Fibroblast of skin of right biceps (primary cell): ENCODE measurements at regions not wholly inside any gene's neighbourhood (a gene's known extent, or its start where the extent isn't known, plus 50 kb on each side); places are given as distances from the start of the nearest gene placed in this dataset.
A peak's percentile ranks its signal among the peaks of the same experiment; 100 is the strongest.

ENCODE experiments used
- DNase-seq: peaks from one replicate; pipeline ENCODE4 v3.0.0-alpha.2; 2013

DNA sequence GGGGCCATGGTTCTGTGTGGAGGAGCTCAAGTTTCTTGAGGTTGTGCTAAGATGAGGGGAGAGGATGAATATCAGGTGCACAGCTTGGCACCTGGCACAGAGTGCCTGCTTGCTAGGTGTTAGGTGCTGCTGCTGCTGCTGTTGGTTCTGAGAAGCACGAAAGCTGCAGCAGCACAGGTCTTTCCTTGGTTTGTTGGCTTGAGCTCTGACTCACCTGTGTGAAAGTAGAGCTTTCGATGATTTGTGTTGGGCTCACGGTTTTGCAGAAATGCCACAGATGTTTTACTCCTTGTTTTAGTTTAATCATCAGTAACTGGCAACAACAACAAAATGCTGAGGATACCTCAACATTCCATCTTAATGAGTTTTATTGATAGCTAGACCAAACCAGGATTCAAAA is 221.6 kb downstream of the BRINP2 start:
- no peak for DNase-seq

DNA sequence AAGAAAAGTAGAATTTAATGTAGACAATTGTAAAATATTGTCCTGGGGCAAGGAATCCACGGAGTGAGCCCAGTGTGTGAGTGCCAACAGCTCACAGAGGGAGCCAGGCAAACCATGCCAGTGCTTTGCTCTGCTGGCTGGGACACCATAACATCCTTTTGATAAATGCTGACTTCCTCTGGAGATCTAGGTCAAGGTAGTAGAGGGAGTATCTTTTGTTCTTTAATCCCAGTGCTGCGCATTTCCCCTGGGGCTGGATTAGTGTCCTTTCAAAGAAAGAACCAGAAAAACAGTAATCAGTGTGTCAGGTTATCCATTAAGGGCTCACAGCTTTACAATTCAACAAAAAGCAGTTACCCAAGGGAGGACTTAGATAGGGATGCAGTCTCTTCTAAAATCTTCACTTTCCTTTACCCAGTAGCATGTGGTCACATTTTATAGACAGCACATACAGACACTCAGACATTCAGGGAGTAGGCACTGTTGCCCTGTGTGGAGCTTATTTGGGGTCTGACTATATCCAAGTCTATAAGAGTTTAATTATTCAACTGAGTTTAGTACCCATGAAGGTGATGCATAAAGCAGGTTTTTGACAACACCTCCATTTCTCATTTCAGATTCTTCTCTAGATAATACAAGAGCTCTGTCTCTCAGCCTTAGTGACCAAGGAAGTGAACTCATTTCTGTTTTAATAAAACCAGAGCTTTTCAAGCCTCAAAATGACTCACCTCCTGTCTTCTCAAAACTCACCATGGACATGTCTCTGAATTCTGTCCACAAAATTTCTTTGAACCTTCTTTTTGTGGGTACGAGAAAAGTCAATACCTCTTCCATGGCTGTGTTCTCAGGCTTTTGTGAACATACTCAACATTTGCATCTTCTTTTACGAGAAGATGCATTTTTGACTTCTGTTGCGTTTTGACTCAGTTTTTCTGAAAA is 215.3 kb downstream of the BRINP2 start:
- peak; percentile 7 for DNase-seq

DNA sequence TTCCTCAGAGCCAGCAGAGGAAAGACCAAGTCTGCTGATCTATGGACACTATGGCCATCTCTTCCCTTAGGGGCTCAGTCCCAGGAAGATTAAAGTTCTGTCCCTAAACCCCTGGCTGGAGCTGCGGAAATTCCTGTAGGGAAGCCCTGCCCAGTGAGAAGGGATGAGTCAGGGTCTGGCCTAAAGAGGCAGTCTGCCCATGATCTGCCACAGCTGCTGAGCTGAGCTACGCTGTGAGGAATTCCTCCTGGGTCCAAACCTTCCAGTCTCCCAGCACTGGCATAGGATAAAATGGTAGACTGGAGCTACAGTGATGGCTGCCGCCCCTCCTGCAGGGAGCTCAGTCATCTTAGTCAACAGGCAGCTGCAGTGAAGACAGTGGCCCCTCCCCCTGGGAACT is 213.7 kb downstream of the BRINP2 start:
- peak; percentile 30 for DNase-seq

DNA sequence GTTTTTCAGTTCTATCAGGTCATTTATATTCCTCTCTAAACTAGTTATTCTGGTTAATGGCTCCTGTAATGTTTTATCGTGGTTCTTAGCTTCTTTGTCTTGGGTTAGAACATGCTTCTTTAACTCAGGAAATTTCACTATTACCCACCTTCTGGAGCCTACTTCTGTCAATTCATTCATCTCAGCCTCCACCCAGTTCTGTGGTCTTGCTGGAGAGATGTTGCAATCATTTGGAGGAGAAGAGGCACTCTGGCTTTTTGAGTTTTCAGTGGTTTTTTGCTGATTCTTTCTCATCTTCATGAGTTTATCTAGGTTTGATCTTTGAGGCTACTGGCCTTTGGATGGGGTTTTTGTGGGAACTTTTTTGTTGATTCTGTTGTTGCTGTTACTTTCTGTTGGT is 213.0 kb downstream of the BRINP2 start:
- DNase-seq = no peak

DNA sequence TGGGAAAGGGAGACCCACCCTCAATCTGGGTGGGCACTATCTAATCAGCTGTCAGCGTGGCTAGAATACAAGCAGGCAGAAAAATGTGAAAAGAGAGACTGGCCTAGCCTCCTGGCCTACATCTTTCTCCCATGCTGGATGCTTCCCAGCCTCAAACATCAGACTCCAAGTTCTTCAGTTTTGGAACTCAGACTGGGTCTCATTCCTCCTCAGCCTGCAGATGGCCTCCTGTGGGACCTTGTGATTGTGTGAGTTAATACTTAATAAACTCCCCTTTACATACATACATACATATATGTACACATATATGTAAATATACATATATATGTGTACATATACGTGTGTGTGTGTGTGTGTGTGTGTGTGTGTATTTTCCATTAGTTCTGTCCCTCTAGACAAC is 207.1 kb downstream of the BRINP2 start:
- no peak for DNase-seq

DNA sequence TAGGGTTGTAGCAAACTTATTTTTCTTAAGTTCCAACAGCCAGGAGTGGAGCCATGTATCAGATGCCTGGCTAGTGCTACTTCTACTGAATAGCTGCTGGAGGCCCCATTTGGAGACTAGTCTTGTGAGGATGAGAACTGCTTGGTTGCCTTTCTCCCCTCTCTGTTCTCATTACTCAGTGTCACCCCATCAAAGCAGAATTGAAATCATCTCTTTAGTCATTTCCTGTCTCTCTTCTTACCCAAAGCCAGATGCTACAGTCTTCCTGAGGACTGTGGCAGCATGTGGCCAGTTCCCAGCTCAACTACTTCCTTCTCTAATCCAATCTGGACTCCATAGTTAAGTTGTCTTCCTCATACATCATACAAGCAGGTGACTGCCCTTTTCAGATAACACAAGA is 197.5 kb downstream of the BRINP2 start:
- peak; percentile 53 for DNase-seq

DNA sequence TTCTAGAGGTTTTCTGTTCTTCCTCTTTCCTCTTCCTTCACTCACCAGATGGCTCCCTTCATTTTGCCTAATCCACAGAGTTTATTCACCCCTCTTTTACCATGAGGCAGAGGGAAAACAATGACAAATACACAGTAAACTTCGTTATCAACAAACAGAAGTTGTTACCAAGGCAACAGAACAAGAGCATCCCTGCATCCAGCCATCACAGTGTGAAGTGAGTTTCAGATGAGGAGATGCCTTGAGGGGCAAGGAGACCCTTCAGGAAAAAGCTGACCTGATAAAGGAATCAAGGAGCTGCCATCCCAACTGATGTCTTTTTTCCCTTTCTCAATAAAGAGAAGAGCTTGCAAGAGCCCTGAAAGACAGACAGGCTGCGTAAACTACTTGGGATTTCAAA is 195.3 kb downstream of the BRINP2 start:
- DNase-seq = no peak

DNA sequence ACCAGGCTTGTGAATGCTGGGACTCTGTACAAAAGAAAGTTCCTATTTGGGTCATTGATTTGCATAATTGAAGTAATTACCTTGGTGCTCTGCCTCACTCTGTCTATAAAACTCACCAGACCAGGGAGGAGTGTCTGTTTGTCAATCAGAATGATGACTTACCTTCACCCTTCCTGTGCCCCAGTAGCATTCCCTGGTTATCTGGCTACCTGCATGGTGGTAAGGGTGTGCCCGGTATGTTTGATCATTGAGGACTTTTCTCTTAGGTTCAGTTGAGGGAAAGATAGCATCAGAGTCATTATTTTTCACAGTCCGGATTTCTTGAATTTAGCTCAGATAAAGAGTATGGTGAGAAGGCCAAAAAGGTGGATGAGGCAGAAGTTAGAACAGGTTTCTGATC is 190.0 kb downstream of the BRINP2 start:
- DNase-seq = no peak

DNA sequence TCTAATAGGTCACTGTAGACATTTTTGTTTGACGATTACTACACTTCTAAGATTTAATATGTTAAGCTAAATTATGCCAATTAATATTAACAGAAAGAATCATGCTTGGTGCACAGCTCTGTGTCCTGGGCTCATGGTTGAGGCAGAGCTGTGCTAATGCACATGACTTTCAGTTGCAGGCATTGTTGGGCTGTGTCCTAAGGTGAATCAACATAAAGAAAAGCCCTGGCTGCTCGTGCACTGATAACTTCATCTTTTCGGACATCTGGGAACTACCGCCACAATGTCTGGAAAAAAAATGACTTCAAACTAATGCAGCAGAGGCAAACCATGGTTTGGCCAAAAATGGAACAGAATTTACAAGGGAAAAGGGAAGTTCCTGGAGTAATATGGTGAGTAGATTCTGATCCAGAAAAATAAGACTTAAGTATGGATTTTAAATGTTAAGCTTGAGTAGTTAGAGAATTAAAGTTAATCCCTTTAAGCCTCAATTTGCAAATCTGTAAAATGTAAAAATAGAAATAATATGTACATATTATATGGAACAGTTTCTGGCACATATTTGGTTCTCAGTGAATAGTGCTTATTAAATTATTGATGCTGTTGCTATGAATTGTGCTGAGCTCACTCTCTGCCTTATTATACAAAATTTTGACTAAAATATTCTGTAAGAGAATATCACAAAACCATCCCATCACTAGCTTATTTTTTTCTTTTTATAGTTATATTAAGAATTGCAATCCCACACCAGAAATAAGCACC is 186.1 kb downstream of the BRINP2 start:
- DNase-seq = no peak

DNA sequence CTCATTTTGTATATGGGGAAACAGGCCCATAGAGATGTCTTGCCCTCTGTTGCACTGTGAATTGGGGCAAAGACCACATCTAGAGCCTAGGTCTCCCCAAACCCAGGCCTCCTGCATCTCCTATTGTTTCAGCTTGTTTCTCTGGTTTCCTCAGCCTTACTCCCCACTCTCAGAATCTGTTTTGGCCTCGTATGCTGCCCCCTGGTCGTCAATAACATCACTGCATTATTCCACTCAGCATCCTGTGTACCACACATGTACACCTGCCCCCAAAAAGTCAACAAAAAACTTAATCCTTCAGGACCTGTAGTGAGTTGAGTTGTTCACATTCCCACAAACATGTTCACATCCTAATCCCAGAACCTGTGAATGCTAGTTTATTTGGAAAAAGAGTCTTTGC is 184.8 kb downstream of the BRINP2 start:
- DNase-seq = peak; percentile 29

DNA sequence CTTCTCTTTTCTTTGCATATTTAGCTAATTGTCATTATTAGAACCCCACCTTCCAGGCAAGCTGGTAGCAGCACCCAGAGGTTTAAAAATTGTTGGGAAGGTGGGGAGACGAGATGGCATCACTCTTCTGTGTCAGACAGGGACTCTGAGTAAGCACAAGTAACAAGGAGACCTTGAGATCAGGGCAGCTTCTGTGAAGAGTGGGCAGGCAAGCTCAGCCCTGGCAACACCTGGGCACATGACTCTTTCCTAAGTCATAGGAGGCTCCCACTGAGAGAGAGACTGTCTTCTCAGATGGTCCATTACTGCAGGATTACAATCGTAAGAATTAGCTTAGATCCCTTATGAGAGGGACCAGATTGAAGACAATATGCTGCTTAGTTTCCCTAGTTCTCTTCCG is 183.5 kb downstream of the BRINP2 start:
- DNase-seq = no peak

DNA sequence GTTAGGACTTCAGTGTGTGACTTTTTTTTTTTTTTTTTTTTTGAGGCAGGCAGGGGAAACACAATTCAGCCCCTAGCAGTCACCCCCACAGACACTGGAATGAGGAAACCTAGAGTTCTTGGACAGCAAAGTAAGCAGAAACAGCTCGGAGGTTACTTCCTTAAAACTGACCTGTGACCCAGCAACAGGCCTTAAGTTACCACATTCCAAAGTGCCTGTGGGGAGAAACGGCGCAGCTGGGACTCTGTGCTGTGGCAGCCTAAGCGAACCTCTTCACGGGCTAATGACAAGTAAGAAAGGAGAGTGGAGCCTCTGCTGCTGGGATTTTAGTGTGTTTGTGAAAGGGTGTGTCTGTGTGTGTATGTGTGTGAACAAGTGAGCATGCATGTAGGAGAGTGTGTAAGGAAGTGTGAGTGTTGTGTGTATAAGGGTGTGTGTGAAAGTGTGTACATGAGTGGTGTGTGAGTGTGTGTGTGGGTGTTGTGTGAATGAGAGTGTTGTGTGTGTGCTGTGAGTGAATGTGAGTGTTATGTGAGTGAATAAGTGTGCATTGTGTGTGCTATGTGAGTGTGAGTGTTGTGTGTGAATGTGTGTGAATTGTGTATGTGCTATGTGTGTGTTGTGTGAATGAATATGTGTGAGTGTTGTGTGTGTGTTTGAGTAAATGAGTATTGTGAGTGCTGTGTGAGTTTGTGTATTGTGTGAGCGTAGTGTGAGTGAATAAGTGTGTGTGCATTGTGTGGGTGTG is 180.8 kb downstream of the BRINP2 start:
- no peak for DNase-seq

DNA sequence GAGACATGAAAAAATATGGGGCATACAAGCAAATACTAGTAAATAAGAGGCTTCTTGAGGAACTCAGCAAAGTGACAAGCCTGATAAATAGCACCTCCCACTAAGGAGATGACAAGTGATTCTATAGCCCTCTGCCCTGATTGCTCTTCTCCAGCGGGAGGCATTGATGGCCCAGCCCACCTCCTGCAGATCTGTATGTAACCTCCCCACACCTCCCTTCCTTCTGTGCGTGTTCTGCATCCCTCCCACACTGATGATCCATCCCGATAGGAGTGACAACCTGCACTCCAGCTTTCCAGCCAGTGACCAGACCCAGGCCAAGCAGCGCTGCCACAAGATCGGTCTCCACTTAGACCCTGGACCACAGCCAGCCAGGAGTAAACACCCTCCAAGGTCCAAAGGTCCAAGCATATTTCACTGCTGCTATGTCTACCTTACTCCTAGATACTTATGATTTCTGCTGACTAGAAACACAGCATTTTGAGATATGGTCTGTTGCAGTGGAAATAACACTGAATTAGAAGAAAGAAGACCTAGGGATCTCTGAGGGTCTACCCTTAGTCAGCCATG is 176.1 kb downstream of the BRINP2 start:
- no peak for DNase-seq

DNA sequence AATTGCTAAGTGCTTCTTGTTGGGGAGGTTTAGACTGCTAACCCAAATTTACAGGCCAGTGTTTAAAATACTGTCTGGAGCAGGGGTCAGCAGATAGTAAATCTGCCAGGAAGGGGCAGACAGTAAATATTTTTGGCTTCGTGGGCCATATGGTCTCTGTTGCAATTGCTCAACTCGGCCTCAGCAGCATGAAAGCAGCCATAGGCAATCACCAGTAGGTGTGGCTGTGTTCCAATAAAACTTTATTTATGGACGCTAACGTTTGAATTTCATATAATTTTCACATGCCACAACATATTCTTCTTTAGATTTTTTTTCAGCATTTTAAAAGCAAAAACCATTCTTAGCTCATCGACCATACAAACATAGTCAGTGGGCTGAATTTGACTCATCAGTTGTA is 172.7 kb downstream of the BRINP2 start:
- no peak for DNase-seq

DNA sequence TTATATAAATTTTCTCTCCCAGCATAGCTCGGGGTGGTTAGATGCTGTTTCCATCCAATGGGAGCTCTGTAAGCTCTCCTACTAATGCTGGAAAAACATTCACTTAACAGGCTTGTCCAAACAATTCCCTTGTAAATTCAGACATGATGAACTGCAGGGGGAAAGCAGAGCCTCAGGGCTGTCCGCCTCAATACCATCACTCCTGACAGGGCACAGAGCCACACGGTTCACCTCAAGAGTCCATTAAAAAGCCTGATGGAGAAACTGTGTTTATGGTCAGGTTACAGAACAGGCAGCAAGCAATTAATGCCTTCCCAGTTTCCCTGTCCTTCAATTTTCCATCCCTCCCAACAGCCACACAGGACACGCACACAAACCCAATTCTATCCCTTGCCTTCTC is 171.0 kb downstream of the BRINP2 start:
- no peak for DNase-seq

DNA sequence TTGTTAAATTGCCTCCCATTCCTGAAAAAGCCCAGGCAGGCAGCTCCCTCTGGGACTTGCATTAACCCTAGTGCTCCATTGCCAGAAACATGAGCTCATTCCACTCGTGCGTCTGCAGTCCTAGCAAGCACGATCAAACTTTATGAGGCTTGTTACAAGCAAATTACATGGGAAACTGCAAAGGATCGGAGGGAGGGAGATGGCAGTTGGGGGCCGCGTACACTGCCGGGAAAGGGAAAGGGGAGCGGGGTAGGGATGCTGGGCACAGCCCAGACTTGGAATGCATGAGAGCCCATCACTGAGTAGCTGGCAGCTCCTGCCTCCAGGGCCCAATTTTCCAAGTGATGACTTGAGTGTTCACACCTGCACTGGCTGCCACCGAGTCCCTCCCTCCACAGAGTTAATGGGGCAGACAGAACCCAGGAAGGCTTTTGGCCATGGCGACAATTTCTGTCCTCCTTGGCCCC is 169.9 kb downstream of the BRINP2 start:
- no peak for DNase-seq

DNA sequence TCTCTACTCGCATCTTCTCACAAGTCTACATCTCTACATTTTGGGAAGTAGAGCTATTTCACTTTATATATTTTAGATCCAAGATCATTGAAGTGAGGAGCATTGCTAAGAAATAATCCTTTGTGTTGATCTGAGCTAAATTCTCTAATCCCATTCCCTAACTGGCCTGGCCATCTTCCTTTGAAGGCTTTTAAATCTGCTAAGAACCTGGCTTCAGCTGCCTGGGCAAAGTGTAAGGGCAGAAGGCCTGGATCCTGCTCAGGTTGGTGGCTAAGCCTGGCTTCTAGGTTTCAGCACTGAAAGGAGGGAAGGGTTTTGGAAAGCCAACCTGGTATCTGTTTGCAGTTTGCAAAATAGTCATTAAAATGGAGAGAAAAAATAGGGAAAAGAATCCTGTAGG is 167.6 kb downstream of the BRINP2 start:
- DNase-seq = no peak

DNA sequence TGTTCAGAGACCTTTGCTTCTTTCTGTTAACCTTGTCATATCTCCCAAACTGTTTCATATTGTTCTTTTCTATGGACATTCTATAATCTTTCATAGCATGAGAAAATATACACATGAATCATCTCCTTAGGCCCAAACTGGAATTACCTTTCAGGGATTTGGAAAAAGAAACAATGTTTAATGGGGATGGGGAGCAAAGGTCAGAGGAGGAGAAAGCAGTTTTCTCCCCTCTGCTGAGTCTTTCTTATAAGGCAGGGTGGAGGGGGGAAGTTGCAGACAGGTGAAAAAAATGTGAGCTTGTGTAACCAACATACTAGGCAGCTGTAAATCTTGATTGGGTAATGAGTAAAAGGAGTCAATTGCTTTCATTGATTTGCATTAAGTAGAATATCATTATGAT is 164.1 kb downstream of the BRINP2 start:
- no peak for DNase-seq

DNA sequence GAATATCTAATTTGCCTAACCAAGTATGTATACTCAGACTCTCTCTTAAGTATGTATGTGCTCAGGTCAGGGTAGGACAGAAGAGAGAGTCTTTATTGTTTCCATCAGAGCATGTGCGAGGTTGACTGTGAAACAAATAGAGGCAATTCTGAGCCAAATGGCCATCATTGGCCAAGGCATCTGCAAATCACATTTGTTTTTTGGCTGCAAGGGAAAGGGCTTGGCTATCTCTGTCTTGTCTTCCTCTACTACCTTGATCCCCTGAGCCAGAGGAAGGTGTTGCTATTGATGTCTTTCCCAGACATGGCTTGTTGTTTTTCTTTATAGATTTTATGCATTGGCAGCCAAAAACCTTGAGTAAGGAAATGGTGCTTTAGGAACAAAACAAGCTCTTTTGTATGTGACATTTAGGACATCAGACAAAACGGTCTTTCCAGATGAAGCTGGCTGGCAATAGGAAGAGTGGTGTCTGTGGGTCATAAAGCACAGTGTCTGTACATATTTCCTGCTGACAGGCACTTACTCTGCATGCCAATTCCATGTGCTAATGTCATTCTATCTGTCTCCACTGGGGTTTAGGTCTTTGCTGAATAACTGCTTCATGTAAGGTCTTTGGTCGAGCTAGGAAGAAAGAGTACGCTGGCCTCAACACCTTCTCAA is 163.3 kb downstream of the BRINP2 start:
- peak; percentile 40 for DNase-seq
